ENCODE measurements at regions not wholly inside any gene's neighbourhood (a gene's known extent, or its start where the extent isn't known, plus 50 kb on each side); places are given as distances from the start of the nearest gene placed in this dataset.

DNA sequence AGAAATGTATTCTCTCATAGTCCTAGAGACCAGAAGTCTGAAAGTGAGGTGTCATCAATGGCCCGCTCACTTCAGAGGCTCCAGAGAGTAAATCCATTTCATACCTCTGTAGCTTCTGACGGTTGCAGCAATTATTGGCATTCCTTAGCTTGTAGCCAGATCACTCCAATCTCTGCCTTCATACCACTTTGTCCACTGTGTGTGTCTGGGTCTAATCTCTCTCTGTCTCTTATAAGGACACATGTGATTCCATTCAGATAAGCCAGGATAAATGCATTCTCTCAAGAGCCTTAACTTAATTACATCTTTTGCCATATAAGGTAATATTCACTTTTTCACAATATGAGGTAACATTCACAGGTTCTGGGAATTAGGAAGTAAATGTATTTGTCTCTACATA lies 365.7 kb downstream of the GXYLT1 start:
- DNase-seq (ENCODE audit: low read depth in 4 of 4, low spot score in 3 of 4), result no peak

DNA sequence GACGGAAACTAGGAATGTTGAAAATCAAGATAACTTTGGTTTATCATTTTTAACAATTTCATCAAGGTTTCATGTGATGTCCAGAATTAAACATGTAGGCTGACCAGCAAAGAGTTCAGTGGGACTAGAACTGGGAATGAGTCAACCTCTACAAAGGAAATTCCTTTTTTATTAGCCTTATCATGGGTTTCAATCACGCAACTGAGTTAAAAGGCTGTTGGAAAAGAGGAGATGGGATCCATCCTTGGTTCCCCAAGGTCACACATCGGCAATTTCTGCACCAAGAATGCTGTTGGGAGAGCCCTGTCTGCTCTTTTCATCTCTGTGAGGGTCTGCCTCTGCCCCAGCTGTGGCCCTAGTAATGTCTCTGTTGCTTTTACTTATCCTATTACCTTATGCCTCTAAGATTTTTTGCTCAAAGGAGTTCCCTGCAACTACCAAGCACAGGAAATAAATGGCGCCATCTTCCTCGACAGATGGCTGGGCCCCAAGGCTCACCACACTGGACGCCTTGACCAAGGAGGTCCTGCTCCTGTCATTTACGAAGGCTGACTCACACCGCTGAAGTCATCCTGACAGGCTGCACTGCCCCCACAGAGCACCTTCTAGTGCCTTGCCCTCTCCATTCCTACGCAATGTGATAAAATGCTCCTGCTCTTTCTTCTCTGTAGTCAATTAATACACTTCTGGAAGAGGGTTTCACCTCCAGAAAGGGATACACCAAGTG lies 367.4 kb downstream of the GXYLT1 start:
- DNase-seq (ENCODE audit: low read depth in 4 of 4, low spot score in 3 of 4), result no peak

DNA sequence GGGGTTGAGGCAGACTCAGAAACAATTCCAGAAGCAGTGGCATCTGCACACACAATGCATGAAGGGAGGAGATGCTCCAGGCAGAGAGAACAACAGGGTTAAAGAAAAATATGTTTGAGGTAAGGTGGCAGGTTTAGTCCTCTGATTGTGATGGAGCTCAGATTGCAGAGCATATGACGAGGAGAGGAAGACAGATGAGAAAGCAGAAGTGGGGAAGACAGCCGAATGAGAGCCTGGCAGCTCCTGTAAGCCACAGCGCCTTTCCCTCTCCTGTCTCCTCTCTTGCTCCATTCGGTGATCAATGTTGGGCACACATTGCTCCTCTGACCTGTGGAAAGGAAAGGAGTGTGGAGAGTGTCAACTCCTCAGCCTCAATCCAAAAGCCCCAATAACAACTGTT lies 372.2 kb downstream of the GXYLT1 start:
- DNase-seq (ENCODE audit: low read depth in 4 of 4, low spot score in 3 of 4), result no peak

DNA sequence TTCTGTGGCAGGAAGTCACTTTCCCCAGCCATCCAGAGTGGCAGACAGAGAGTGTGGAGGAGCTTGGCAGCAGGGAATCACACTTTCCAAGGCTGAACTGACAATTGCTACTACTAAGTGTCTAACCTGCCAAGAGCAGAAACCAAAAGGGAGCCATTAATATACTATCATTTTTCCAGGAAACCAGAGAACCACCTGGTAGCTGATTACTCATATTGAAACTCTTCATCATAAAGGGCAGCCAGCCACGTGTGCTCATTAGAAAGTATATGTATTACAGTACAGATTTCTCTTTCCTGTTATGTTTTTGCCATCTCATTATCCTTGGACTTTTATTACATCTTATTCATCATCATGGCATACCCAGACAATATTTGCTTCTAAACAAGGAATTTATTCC lies 374.9 kb downstream of the GXYLT1 start:
- no peak for DNase-seq (ENCODE audit: low read depth in 4 of 4, low spot score in 3 of 4)

DNA sequence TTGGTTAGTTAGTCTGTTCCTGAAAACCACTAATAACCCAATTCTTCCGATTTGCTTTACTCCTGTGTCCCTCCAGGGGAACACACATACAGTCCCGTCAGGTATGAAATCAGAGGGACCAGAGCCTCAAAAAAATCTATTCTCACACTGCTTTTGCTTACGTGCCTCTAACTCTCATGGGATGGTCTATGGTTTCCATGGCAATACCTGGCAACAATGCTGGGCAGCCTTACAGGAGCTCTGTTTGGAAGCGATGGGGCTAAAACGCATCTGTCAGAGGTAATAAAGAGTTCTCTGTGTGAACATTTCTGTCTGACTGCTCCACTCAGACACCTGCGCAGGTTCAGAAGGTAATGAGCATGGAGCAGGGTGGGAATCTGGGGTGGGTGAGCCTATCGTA lies 376.2 kb downstream of the GXYLT1 start:
- DNase-seq (ENCODE audit: low read depth in 4 of 4, low spot score in 3 of 4), result no peak

DNA sequence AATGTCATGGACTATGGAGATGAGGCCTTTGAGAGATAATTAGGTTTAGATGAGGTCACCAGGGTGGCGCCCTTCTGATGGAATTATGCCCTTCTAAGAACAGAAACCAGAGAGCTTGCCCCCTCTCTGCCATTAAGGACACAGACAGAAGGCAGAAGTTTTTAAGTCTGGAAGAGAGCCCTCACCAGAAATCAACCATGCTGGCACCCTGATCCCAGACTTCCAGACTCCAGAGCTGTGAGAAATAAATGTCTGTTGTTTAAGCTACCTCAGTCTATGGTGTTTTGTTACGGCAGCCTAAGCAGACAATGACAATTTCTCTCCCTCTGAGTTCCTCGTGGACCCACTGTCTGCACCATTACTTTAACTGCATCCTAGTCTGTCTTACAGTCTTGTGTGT lies 382.0 kb downstream of the GXYLT1 start:
- DNase-seq (ENCODE audit: low read depth in 4 of 4, low spot score in 3 of 4), result no peak

DNA sequence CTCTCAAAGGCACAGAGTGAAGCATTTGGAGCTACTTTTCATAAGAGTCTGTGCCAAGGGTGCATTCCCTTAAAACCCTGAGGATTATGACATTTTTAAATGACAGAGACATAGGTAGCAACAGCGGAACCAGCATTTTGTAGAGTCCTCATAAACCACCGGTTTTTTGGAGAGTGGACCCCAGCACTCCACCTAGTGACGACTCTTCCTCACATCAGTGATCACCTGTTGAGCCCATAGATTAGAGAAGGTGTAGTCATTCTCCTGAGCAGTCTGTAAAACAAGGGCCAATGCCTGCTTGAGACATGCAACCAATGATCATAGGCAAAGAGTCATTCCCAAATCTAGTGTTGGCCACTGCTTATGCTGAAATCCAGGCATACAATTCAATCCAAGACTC lies 399.1 kb downstream of the GXYLT1 start:
- DNase-seq (ENCODE audit: low read depth in 4 of 4, low spot score in 3 of 4), result no peak

DNA sequence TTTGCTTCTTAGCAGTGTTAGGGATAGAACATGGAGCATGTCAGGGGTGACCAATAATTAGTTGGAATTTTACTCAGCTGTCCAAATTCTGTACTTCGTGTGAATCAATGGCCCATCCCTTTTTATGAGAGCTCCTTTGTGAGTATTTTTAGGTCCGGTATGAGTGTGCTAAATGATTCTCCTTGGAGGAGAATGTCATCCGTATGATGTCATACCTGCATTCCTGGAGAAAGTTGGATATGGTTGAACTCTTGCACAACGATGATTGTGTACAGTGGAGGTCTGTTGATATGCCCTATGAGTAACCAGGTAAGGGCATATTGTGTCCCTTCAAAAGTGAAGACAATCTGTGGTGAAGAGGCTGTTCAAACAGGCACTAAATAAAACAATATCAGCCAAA lies 400.8 kb downstream of the GXYLT1 start:
- no peak for DNase-seq (ENCODE audit: low read depth in 4 of 4, low spot score in 3 of 4)

DNA sequence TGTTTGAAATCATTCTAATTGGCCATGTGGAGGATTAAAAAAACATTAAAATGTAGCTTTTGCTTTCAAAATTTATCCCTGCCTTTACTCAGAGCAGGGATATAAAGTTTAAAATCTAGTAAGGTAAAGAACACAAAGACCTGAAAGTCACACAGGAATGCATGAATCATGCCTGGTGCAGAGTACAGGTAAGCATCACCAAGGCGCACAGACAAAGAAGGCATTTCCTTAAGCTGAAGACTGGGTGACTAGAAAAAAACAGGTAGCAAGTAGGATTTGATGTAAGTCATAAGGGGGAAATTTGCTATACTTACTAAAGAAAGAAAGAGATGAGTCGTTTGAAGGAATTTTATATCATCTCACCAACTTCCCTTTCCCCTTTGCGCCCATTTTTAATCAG lies 405.6 kb downstream of the GXYLT1 start:
- DNase-seq (ENCODE audit: low read depth in 4 of 4, low spot score in 3 of 4), result no peak

DNA sequence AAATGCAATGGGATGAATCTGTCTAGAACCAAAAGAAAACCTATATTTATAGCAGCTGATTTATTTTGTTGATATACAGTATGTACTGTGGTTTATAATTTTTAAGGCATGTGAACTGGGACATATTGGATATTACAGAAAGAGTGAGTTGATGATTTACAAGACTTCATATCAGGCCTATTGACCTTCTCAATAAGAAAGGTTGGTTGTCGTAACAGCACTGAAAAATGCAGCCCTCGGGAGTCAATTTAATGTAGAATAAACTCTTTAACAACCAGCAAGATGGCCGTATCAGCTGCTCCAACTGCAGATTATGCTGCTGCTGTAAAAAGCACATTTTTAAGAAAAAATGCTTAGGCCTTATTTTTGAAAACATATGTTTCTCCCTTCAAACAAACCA lies 407.3 kb downstream of the GXYLT1 start:
- no peak for DNase-seq (ENCODE audit: low read depth in 4 of 4, low spot score in 3 of 4)

DNA sequence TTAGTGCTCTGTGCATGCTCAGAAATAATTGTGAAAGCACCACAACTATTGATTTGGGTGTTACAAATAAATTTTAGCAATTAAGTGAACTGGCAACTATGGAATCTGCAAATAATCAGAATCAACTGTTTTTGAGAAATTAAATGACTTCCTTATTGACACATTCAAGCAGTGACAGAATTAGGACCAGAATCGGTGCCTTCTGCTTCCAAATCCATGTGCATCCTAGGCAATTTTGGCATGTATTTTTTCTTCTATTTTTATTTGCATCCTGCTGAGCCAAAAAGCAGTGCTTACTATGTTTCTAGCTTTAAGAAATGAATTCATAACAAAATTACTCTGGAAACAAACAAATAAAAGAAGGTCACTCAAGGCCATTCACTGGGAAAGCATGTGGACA lies 408.2 kb downstream of the GXYLT1 start:
- DNase-seq (ENCODE audit: low read depth in 4 of 4, low spot score in 3 of 4), result no peak

DNA sequence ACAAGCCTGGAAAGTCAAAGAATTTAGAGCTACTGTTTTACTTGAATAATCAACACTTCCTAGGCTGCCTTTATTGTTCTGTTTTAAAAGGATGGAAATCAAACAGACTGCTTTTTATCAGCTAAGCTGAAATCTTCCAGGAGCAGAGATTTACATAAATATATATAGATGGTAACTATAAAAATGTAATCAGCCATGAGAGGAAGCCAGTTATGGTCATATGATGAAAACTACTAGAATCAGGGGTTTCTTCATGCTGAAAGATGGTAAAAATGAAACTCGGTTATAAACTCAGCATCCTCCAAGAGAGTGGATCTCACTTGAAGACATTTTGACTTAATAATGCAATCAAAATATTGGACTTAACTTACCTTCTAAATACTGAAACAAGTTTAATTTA lies 413.0 kb downstream of the GXYLT1 start:
- DNase-seq (ENCODE audit: low read depth in 4 of 4, low spot score in 3 of 4), result no peak

DNA sequence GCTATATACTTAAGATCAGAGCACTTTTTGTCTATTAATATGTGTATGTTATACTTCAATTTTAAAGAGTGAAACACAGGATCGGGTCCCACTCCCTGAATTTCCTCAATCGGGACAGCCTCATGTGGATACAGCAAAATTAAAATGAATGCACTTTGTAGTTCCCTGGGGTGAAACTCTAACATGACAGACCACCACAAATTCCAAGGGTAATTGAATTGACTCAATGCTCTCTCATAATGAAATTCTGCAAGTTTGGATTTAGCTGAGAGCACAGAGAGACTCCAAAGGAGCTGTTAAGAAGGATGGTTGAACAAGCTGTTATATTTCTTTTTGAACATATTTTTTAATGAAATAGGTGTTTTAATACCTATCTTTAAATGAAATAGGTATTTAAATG lies 413.6 kb downstream of the GXYLT1 start:
- no peak for DNase-seq (ENCODE audit: low read depth in 4 of 4, low spot score in 3 of 4)

DNA sequence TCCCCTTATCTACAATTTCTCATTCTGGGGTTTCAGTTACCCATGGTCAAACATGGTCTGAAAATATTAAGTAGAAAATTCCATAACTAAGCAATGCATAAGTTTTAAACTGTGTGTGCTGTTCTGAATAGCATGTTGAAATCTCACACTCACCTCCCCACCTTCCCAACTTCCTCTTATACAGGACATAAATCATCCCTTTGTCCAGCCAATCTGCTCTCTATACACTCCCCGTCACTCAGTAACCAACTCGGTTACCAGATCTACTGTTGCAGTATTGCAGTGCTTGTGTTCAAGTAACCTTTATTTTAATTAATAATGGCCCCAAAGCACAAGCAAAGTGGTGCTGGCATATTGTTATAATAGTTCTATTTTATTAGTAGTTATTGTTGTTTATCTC lies 420.5 kb downstream of the GXYLT1 start:
- DNase-seq (ENCODE audit: low read depth in 4 of 4, low spot score in 3 of 4), result no peak

DNA sequence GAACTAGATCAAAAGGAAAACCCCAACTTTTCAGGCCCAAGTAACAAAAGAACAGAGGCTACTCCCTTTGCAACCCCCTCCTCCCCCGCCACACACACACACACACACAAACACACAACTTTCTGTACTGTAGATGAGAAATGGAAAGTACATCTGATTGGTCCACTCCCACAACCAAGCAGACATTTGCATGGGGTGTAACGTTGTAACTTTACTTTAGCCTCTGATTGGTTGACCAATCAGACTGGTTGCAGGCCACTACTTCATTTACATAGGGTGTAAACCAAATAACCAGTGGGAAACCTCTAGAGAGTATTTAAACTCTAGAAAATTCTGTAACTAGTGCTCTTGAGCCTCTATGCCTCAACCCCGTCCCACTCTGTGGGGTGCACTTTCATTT lies 425.5 kb downstream of the GXYLT1 start:
- no peak for DNase-seq (ENCODE audit: low read depth in 4 of 4, low spot score in 3 of 4)

DNA sequence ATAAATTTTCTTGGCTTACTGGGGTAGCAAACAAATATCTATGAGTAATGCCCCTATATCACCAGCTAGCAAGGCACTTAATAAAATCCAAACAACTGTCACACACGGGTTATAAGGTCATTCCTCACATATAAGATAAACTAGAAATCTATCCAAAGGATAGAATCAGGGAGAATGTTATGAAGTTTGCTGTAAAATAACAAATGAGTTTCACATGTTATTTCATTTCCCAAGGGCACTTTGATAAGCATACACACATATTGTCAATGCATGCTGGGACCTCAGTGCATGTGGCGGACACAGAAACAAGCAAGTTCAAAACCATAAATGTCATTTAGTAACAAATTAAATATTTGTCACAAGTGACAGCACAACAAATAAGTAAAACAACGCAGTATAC lies 429.4 kb downstream of the GXYLT1 start:
- no peak for DNase-seq (ENCODE audit: low read depth in 4 of 4, low spot score in 3 of 4)

DNA sequence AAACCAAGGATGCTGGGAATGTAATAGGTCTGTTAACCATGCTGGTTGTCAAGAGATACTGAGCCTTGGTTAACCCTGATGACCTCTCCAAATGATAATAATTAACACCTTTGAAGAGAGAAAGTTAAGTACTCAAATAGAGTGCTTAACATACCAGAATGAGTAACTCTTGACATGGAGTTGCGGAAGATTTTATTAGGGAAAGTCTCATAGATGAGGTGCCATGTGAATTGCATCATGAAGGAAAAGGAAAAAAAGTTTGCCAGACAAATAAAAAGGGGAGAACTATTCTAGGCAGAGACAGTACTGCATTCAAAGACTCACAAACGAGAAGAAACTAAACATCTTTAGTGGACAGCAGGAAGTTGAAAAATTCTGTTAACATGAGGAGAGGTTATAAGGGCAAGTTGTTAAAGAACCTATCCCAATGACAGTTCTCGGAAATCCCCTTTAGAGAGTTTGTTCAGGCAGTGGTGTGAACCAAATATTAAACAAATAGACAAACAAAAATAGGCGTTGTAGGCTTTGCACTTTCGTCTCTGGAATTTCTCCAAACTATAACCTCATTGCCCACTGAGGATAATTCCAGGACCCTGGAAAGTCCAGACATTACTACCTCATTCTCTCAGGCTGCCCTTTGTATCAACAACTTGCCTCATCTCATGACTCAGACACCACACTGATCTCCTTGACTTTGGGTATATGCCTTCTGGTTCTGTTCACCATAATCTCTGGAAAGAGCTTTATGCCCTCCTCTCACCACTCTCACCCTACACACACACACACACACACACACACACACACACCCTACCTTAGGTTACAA lies 435.0 kb downstream of the GXYLT1 start:
- DNase-seq (ENCODE audit: low read depth in 4 of 4, low spot score in 3 of 4), result no peak

DNA sequence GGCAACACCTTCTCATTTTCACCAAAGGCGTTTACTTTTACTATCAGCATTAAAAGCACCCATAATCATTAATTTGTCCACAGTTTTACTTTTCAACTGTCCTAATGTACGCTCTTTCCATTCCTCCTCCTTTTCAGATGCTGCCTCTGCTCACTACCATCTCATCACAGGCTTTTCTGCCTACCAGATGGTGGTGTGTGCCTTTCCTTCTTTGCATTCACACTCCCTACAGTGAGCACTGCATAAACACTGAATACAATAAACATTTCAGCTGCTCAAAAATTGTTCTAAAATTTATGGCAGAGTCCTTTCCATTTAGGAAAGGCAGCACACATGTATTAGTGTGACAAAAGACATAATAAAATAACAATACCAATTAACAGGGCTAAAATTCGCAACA lies 435.7 kb downstream of the GXYLT1 start:
- no peak for DNase-seq (ENCODE audit: low read depth in 4 of 4, low spot score in 3 of 4)

DNA sequence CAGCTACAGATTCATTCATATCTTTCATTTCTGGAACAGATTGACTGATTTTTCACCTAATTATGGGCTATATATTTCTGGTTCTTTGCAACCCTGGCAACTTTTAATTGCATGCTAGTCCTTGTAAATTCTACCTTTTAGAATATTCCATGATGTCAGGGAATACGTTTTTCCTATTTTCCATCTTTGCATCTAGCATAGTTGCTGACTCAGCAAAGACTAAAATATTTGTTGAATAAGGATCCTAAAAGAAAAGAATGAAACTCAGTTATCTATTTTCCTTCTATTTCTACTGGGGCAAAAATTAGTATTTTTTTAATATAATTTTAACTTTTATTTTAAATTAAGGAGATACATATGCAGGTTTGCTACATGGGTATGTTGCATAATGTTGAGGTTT lies 438.3 kb downstream of the GXYLT1 start:
- no peak for DNase-seq (ENCODE audit: low read depth in 4 of 4, low spot score in 3 of 4)

DNA sequence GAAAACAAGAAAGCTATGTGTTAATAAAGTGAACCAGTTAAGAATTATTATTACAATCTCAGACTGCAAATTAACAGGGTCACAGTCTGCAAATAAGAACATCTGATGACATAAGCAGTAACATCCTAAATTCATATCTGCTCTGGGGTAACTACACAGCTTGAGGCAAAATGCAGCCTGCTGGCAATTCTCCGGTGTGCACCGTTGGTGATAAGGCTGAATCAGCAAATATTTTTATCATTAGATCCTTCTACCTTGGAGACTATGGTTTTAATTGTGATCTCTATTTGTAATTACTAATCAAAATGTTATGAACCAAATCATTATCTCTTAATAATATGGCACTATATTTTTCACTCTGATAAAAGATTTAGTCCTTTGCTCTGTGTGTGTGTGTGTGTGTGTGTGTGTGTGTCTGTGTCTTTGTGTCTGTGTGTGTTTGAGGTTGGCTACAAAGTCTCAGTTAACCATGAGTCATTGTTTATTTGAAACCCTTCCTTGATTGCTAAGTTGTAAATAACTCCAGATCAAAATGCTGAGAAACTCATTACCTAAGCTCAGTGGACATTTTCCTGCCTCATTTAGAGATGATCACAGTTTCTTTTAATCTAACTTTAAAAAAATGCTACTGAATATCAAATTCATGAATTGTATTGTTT lies 442.6 kb downstream of the GXYLT1 start:
- DNase-seq (ENCODE audit: low read depth in 4 of 4, low spot score in 3 of 4), result no peak

DNA sequence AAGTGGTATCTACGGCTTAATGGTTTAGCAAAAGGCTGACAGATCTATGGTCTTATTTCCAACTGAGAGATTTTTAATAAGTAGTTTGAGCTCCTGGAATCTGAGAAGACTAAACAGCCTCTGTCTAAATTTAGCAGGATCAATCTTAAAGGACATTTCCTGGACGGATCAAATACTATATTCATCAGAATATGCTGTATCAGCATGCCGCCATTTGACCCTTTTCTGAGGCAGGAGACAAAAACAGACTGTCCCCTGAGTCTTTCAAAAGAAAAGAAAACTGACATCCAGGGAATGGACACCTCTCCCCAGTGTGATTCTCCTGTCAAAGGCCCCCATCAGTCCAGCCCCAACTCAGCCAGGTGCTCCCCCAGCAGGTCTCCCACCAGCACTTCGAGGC lies 443.7 kb downstream of the GXYLT1 start:
- DNase-seq (ENCODE audit: low read depth in 4 of 4, low spot score in 3 of 4), result no peak

DNA sequence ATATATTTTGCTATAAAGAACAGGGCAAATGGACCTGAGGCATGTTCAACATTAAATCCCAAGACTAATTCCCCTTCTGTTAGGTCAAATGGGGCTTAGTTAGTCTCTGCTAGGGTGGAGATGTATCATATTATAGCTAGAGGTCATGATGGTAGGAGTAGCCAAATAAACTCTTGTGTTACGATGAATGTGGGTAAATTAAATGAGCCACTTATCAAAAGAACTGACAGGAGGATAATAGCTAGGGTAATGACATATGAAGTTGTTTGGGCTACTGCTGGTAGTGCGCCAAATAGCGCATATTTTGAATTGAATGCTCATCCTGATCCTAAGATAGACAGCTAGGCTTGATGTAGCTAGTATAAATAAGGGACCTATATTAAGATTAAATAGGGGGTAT lies 445.0 kb downstream of the GXYLT1 start:
- DNase-seq (ENCODE audit: low read depth in 4 of 4, low spot score in 3 of 4), result no peak

All from left renal pelvis (tissue), 4 donors.